K562 (cell line): ENCODE measurements at regions not wholly inside any gene's neighbourhood (a gene's known extent, or its start where the extent isn't known, plus 50 kb on each side); places are given as distances from the start of the nearest gene placed in this dataset.

Source experiments
- ATAC-seq: fragments of 200-7000 bp; cut with Tn5 transposase; 3 replicates; pipeline ENCODE4 v1.9.1; 2020; ENCODE audit warnings: moderate library complexity
- BruUV-seq: library from RNA; stranded (reverse); fragments of 400-500 nt; replicated peaks from 2 replicates; lab custom pipeline; 2021; lab: Mats Ljungman, UMichigan
- CTCF ChIA-PET: fragments of 300-600 bp; formaldehyde crosslinking; extraction: SDS; loops from one replicate; lab custom pipeline; 2021; ENCODE audit warnings: low intra/inter-chr PET ratio; lab: Yijun Ruan, JAX
- POLR2A ChIA-PET: fragments of 300-600, 350-650 bp; sonication (Branson Sonifier 250); formaldehyde crosslinking; extraction: SDS; loops from one replicate; lab custom pipeline; 2021; ENCODE audit warnings: antibody characterized with exemption, inconsistent platforms; lab: Yijun Ruan, JAX
- DNase-seq, 4 experiments: peaks; one replicate each; pipeline versions ENCODE4 v3.0.0 to v3.0.0-alpha.2; 2011 to 2018; ENCODE audit warnings: low spot score in 3 of 4, mixed read lengths in 3 of 4; ENCODE audit errors: extremely low read depth in 1 of 4
- FAIRE-seq: peaks from 2 replicates; lab custom pipeline; 2011; peaks lifted over from hg19 to GRCh38; lab: Jason Lieb, UNC
- H2AFZ ChIP-seq: 2 replicates; pipeline ENCODE4 v1.6.0; 2011; ENCODE audit warnings: low read depth, low read length, control low read depth, inconsistent platforms
- H3K27ac ChIP-seq: fragments of 200-600 bp; 3 replicates; pipeline ENCODE4 v1.8.0; 2011; ENCODE audit warnings: low read depth, mild to moderate bottlenecking, control low read depth, inconsistent platforms, low read length, moderate library complexity, mixed read lengths; ENCODE audit errors: extremely low read depth
- H3K27me3 ChIP-seq, 2 experiments: fragments of 300-600 bp in 1 of 2; 2 replicates in 1 of 2; 3 replicates in 1 of 2; pipeline versions ENCODE4 v1.6.0 to v1.8.0; 2011; ENCODE audit warnings: inconsistent platforms in 2 of 2, low read length in 2 of 2, mild to moderate bottlenecking in 1 of 2, mixed read lengths in 1 of 2, moderate library complexity in 1 of 2; ENCODE audit not compliant: control insufficient read depth in 2 of 2, insufficient read depth in 2 of 2
- H3K36me3 ChIP-seq: fragments of 300-600 bp; 3 replicates; pipeline ENCODE4 v1.8.0; 2011; ENCODE audit warnings: mild to moderate bottlenecking, low read length, inconsistent platforms; ENCODE audit not compliant: control insufficient read depth, insufficient read depth
- H3K4me1 ChIP-seq, 2 experiments: fragments of 200-600 bp in 1 of 2; replicated peaks in 1 of 2; 2 replicates in 1 of 2; 3 replicates in 1 of 2; pipeline versions ENCODE4 v1.5.1 to v1.8.0; 2011; ENCODE audit warnings: inconsistent platforms in 2 of 2, low read length in 2 of 2, mild to moderate bottlenecking in 1 of 2, mixed read lengths in 1 of 2, moderate library complexity in 1 of 2; ENCODE audit not compliant: control insufficient read depth in 2 of 2, insufficient read depth in 2 of 2
- H3K4me2 ChIP-seq: 2 replicates; pipeline ENCODE4 v1.6.1; 2011; ENCODE audit warnings: low read length, control low read depth, inconsistent platforms, mixed read lengths; ENCODE audit not compliant: insufficient read depth
- H3K4me3 ChIP-seq: fragments of 200-600 bp; sonication (generic), shearing (Covaris generic); 2 replicates; pipeline ENCODE4 v1.5.1; 2016; ENCODE audit warnings: control low read depth, inconsistent platforms
- H3K79me2 ChIP-seq: fragments of 200-600 bp; 3 replicates; pipeline ENCODE4 v1.8.0; 2011; ENCODE audit warnings: low read length, inconsistent platforms; ENCODE audit not compliant: control insufficient read depth, insufficient read depth
- H3K9ac ChIP-seq, 2 experiments: 2 replicates each; pipeline versions ENCODE4 v1.6.0 to v1.6.1; 2011; ENCODE audit warnings: low read depth in 2 of 2, low read length in 2 of 2, control low read depth in 1 of 2, inconsistent platforms in 1 of 2, mild to moderate bottlenecking in 1 of 2, mixed read lengths in 1 of 2; ENCODE audit not compliant: insufficient read depth in 1 of 2
- H3K9me1 ChIP-seq: one replicate; pipeline ENCODE4 v1.6.0; 2011; ENCODE audit warnings: inconsistent platforms, mild to moderate bottlenecking, low read length, moderate library complexity; ENCODE audit not compliant: control insufficient read depth, insufficient read depth
- H3K9me3 ChIP-seq: replicated peaks from 2 replicates; pipeline ENCODE4 v1.5.1; 2011; ENCODE audit warnings: low read depth, low read length, inconsistent platforms; ENCODE audit not compliant: control insufficient read depth, insufficient read depth
- H4K20me1 ChIP-seq: replicated peaks from 2 replicates; pipeline ENCODE4 v1.6.1; 2011; ENCODE audit warnings: low read length, inconsistent platforms, mixed read lengths; ENCODE audit not compliant: control insufficient read depth, insufficient read depth
- DACH1 ChIP-seq: fragments of 450-650 bp; IDR thresholded peaks from 2 replicates; pipeline ENCODE4 v1.6.1; 2018; ENCODE audit not compliant: partially characterized antibody
- FOXK1 ChIP-seq: sonication (generic); formaldehyde crosslinking; IDR thresholded peaks from 2 replicates; pipeline ENCODE4 v1.8.0; 2022; ENCODE audit warnings: missing genetic modification reagents, mild to moderate bottlenecking, borderline replicate concordance
- KLF6 ChIP-seq: fragments of 250-450 bp; sonication (Bioruptor Pico); IDR thresholded peaks from 2 replicates; pipeline ENCODE4 v1.4.0; 2020; ENCODE audit warnings: mild to moderate bottlenecking, moderate library complexity, borderline replicate concordance
- STAT6 ChIP-seq: sonication (generic); formaldehyde crosslinking; IDR thresholded peaks from 2 replicates; pipeline ENCODE4 v1.8.1; 2023; ENCODE audit warnings: mild to moderate bottlenecking, missing genetic modification reagents
- ZNF609 ChIP-seq: sonication (generic); formaldehyde crosslinking; IDR thresholded peaks from 2 replicates; pipeline ENCODE4 v1.8.1; 2023; ENCODE audit warnings: missing genetic modification reagents, mild to moderate bottlenecking, borderline replicate concordance
- WGBS: fragments of 100-300 bp; shearing (Covaris generic); methylation state at CpG from one replicate; pipeline ENCODE4 v1.1.6; 2016; ENCODE audit warnings: low coverage, mixed read lengths; ENCODE audit not compliant: insufficient coverage; ENCODE audit errors: missing lambda C conversion rate; 5-methylcytosine and 5-hydroxymethylcytosine counted together
- in situ Hi-C: fragments of 300-500 bp; cut with MboI; formaldehyde crosslinking; loops from 4 replicates; pipeline ENCODE4 v1.15.0; 2018; ENCODE audit warnings: inconsistent platforms, mixed read lengths
- intact Hi-C: fragments of 100-400 bp; cut with micrococcal nuclease; formaldehyde crosslinking; loops from 2 replicates; pipeline ENCODE4 v1.14.2; 2022

GRCh38 chr16:50428116-50428515, 59.3 kb upstream of the BRD7 start:
- POLR2A ChIA-PET: no interaction called here
- CTCF ChIA-PET: no interaction called here
- Histone ChIP-seq H3K4me1 (no peaks in the 10 kb centered on the region; a peak in 2 of 5 replicates), H3K36me3 (no peaks in the 10 kb centered on the region), H3K27ac (no peak overlapping the region), H3K9me1 (no peaks in the 10 kb centered on the region), H3K9me3 (no peaks in the 10 kb centered on the region), H2AFZ (no peak overlapping the region), H4K20me1 (no peaks in the 10 kb centered on the region; the same call in 1 of the 2 replicates), H3K9ac (no peak overlapping the region), H3K4me2 (no peak overlapping the region), H3K79me2 (no peaks in the 10 kb centered on the region)
- FAIRE-seq: no peak
- no peak for DNase-seq
- intact Hi-C loops: no loop called here
- TF ChIP-seq KLF6 (CRISPR knock-in tag) (no peak), FOXK1 (CRISPR knock-in tag) (no peak), ZNF609 (CRISPR knock-in tag) (no peak), STAT6 (CRISPR knock-in tag) (no peak), DACH1 (no peak)
- TF ChIP-seq, all 486 proteins: peak for 0
- no TSS peak for BruUV-seq
- Histone ChIP-seq H3K27me3 (peaks cover 12 to 29% of the 10 kb centered on the region in 2 experiments; a peak in 3 of 5 replicates), H3K4me3 (no peak overlapping the region)
- in situ Hi-C loops: no loop called here
- WGBS: 0% methylated on average over 2 of the region's 2 CpGs
- no peak for ATAC-seq
